Rectal smooth muscle tissue (tissue), 1 donor: ENCODE measurements at regions not wholly inside any gene's neighbourhood (a gene's known extent, or its start where the extent isn't known, plus 50 kb on each side); places are given as distances from the start of the nearest gene placed in this dataset.
A peak's percentile ranks its signal among the peaks of the same experiment; 100 is the strongest.

Experiments used
- H3K27ac ChIP-seq: one replicate; pipeline ENCODE4 v1.7.0; 2013; ENCODE audit warnings: low read depth, low read length, inconsistent platforms
- H3K27me3 ChIP-seq: one replicate; pipeline ENCODE4 v1.7.0; 2013; ENCODE audit warnings: low read length; ENCODE audit not compliant: control insufficient read depth, insufficient read depth
- H3K36me3 ChIP-seq: one replicate; pipeline ENCODE4 v1.7.0; 2013; ENCODE audit warnings: low read length; ENCODE audit not compliant: control insufficient read depth, insufficient read depth
- H3K4me1 ChIP-seq: one replicate; pipeline ENCODE4 v1.7.0; 2013; ENCODE audit warnings: low read length; ENCODE audit not compliant: control insufficient read depth, insufficient read depth
- H3K4me3 ChIP-seq: one replicate; pipeline ENCODE4 v1.7.0; 2013; ENCODE audit warnings: low read length
- H3K9ac ChIP-seq: one replicate; pipeline ENCODE4 v1.7.0; 2013; ENCODE audit warnings: low read length

GRCh38 chr10:78651287-78651686 lies 417.5 kb upstream of the ZMIZ1 start:
- H3K27ac ChIP-seq, result no peak overlapping the region
- H3K27me3 ChIP-seq, result no peaks in the 10 kb centered on the region
- H3K36me3 ChIP-seq, result no peaks in the 10 kb centered on the region
- no peaks in the 10 kb centered on the region for H3K4me1 ChIP-seq
- H3K9ac ChIP-seq, result no peak overlapping the region
- no peak overlapping the region for H3K4me3 ChIP-seq

GRCh38 chr10:78653555-78653954 lies 415.2 kb upstream of the ZMIZ1 start:
- Histone ChIP-seq H3K27me3 (no peaks in the 10 kb centered on the region), H3K9ac (no peak overlapping the region), H3K4me1 (peaks cover 4% of the 10 kb centered on the region), H3K4me3 (no peak overlapping the region), H3K27ac (no peak overlapping the region), H3K36me3 (no peaks in the 10 kb centered on the region)

- no peak overlapping the region for H3K27ac ChIP-seq
- H3K4me1 ChIP-seq, result peaks cover 4% of the 10 kb centered on the region
- no peaks in the 10 kb centered on the region for H3K36me3 ChIP-seq
- H3K9ac ChIP-seq, result no peak overlapping the region
- H3K4me3 ChIP-seq, result no peak overlapping the region
- no peaks in the 10 kb centered on the region for H3K27me3 ChIP-seq
Measured at GRCh38 chr10:78654047-78654590, 414.6 kb upstream of the ZMIZ1 start.

- no peak overlapping the region for H3K27ac ChIP-seq
- H3K36me3 ChIP-seq, result no peaks in the 10 kb centered on the region
- H3K4me1 ChIP-seq, result peaks cover 4% of the 10 kb centered on the region
- H3K9ac ChIP-seq, result no peak overlapping the region
- H3K4me3 ChIP-seq, result no peak overlapping the region
- H3K27me3 ChIP-seq, result no peaks in the 10 kb centered on the region
Measured at GRCh38 chr10:78655979-78656378, 412.8 kb upstream of the ZMIZ1 start.

- Histone ChIP-seq H3K9ac (no peak overlapping the region), H3K4me3 (no peak overlapping the region), H3K27me3 (no peaks in the 10 kb centered on the region), H3K27ac (peak overlapping the region; percentile 46), H3K4me1 (peaks cover 4% of the 10 kb centered on the region), H3K36me3 (no peaks in the 10 kb centered on the region)
Measured at GRCh38 chr10:78656417-78657162, 412.2 kb upstream of the ZMIZ1 start.

GRCh38 chr10:78657163-78657861 lies 411.5 kb upstream of the ZMIZ1 start:
- Histone ChIP-seq H3K4me1 (peaks cover 4% of the 10 kb centered on the region), H3K27me3 (no peaks in the 10 kb centered on the region), H3K4me3 (no peak overlapping the region), H3K9ac (no peak overlapping the region), H3K36me3 (no peaks in the 10 kb centered on the region), H3K27ac (peak overlapping the region; percentile 46)

GRCh38 chr10:78657862-78658165 lies 411.0 kb upstream of the ZMIZ1 start:
- H3K4me1 ChIP-seq, result peaks cover 4% of the 10 kb centered on the region
- no peak overlapping the region for H3K9ac ChIP-seq
- no peaks in the 10 kb centered on the region for H3K27me3 ChIP-seq
- no peaks in the 10 kb centered on the region for H3K36me3 ChIP-seq
- no peak overlapping the region for H3K4me3 ChIP-seq
- H3K27ac ChIP-seq, result no peak overlapping the region

- Histone ChIP-seq H3K27me3 (no peaks in the 10 kb centered on the region), H3K36me3 (no peaks in the 10 kb centered on the region), H3K9ac (no peak overlapping the region), H3K27ac (no peak overlapping the region), H3K4me3 (no peak overlapping the region), H3K4me1 (peaks cover 4% of the 10 kb centered on the region)
Measured at GRCh38 chr10:78658645-78659597, 409.8 kb upstream of the ZMIZ1 start.

GRCh38 chr10:78659598-78659967 lies 409.2 kb upstream of the ZMIZ1 start:
- peaks cover 4% of the 10 kb centered on the region for H3K4me1 ChIP-seq
- H3K4me3 ChIP-seq, result no peak overlapping the region
- no peak overlapping the region for H3K9ac ChIP-seq
- H3K36me3 ChIP-seq, result no peaks in the 10 kb centered on the region
- no peaks in the 10 kb centered on the region for H3K27me3 ChIP-seq
- H3K27ac ChIP-seq, result no peak overlapping the region

GRCh38 chr10:78660446-78661106 lies 408.2 kb upstream of the ZMIZ1 start:
- H3K27ac ChIP-seq, result no peak overlapping the region
- H3K36me3 ChIP-seq, result no peaks in the 10 kb centered on the region
- H3K4me3 ChIP-seq, result no peak overlapping the region
- H3K27me3 ChIP-seq, result no peaks in the 10 kb centered on the region
- H3K4me1 ChIP-seq, result peaks cover 4% of the 10 kb centered on the region
- H3K9ac ChIP-seq, result no peak overlapping the region

GRCh38 chr10:78663721-78664120 lies 405.0 kb upstream of the ZMIZ1 start:
- Histone ChIP-seq H3K4me1 (no peaks in the 10 kb centered on the region), H3K36me3 (no peaks in the 10 kb centered on the region), H3K27me3 (no peaks in the 10 kb centered on the region), H3K9ac (no peak overlapping the region), H3K4me3 (no peak overlapping the region), H3K27ac (no peak overlapping the region)
